HG03108 (cell line): ENCODE measurements at regions not wholly inside any gene's neighbourhood (a gene's known extent, or its start where the extent isn't known, plus 50 kb on each side); places are given as distances from the start of the nearest gene placed in this dataset.
"Not testable (repeated sequence)": the region's sequence is repeated elsewhere in the genome, so short reads cannot be mapped to it uniquely, and the experiment has no call there.

ENCODE experiments used
- ATAC-seq: cut with Tn5 transposase; IDR thresholded peaks from one replicate; pipeline ENCODE4 v1.9.1; 2021; ENCODE audit warnings: moderate library complexity; ENCODE audit not compliant: unreplicated experiment

GRCh38 chr2:61774351-61774750 is 79.5 kb downstream of the FAM161A start:
- no peak for ATAC-seq

GRCh38 chr2:61771904-61772845 is 81.7 kb downstream of the FAM161A start:
- ATAC-seq: no peak

- ATAC-seq: no peak
These were observed 83.1 kb downstream of the FAM161A start for GRCh38 chr2:61770746-61771145.

- ATAC-seq: no peak
These were observed 83.6 kb downstream of the FAM161A start for GRCh38 chr2:61770298-61770697.

- no peak for ATAC-seq
These were observed 84.7 kb downstream of the FAM161A start for GRCh38 chr2:61769093-61769675.

- peak; percentile 96 for ATAC-seq
These were observed 89.6 kb downstream of the FAM161A start for GRCh38 chr2:61764035-61764800.

GRCh38 chr2:61763605-61764034 is 90.2 kb downstream of the FAM161A start:
- peak; percentile 21 for ATAC-seq

- no peak for ATAC-seq
These were observed 91.6 kb downstream of the FAM161A start for GRCh38 chr2:61762292-61762691.

- ATAC-seq: no peak
These were observed 94.1 kb downstream of the FAM161A start for GRCh38 chr2:61759718-61760117.

GRCh38 chr2:61759005-61759404 is 94.9 kb downstream of the FAM161A start:
- no peak for ATAC-seq

- no peak for ATAC-seq
These were observed 95.7 kb downstream of the FAM161A start for GRCh38 chr2:61758159-61758558.

GRCh38 chr2:61753512-61753911 is 100.3 kb downstream of the FAM161A start:
- no peak for ATAC-seq

GRCh38 chr2:61750624-61751023 is 103.2 kb downstream of the FAM161A start:
- ATAC-seq: no peak

GRCh38 chr2:61742955-61743354 is 110.9 kb downstream of the FAM161A start:
- ATAC-seq: no peak

- ATAC-seq: no peak
These were observed 116.0 kb downstream of the FAM161A start for GRCh38 chr2:61737841-61738240.

- ATAC-seq: no peak
These were observed 116.9 kb downstream of the FAM161A start for GRCh38 chr2:61736953-61737352.

GRCh38 chr2:61733563-61733962 is 120.3 kb downstream of the FAM161A start:
- no peak for ATAC-seq

- ATAC-seq: no peak
These were observed 121.1 kb downstream of the FAM161A start for GRCh38 chr2:61732787-61733186.

GRCh38 chr2:61727746-61728145 is 126.1 kb downstream of the FAM161A start:
- ATAC-seq: no peak

- no peak for ATAC-seq
These were observed 127.2 kb downstream of the FAM161A start for GRCh38 chr2:61726456-61727209.

- ATAC-seq: not testable (repeated sequence)
These were observed 130.5 kb downstream of the FAM161A start for GRCh38 chr2:61723364-61723763.
